ENCODE measurements at regions not wholly inside any gene's neighbourhood (a gene's known extent, or its start where the extent isn't known, plus 50 kb on each side); places are given as distances from the start of the nearest gene placed in this dataset.
"Not testable (repeated sequence)": the region's sequence is repeated elsewhere in the genome, so short reads cannot be mapped to it uniquely, and the experiment has no call there.

- peak; percentile 72 for ATAC-seq
Observed at GRCh38 chr9:63812822-63813221, 1472.2 kb downstream of the FOXD4L5 start.

GRCh38 chr9:63804205-63804604 lies 1480.8 kb downstream of the FOXD4L5 start:
- not testable (repeated sequence) for ATAC-seq

GRCh38 chr9:63794081-63794685 lies 1490.8 kb downstream of the FOXD4L5 start:
- ATAC-seq: not testable (repeated sequence)

GRCh38 chr9:63787454-63787853 lies 1497.6 kb downstream of the FOXD4L5 start:
- ATAC-seq: not testable (repeated sequence)

GRCh38 chr9:63785059-63785458 lies 1500.0 kb downstream of the FOXD4L5 start:
- not testable (repeated sequence) for ATAC-seq

GRCh38 chr9:63784421-63784820 lies 1500.6 kb downstream of the FOXD4L5 start:
- not testable (repeated sequence) for ATAC-seq

- peak; percentile 68 for ATAC-seq
Observed at GRCh38 chr9:63781817-63782439, 1503.1 kb downstream of the FOXD4L5 start.

- ATAC-seq: peak; percentile 100
Observed at GRCh38 chr9:63781390-63781789, 1503.6 kb downstream of the FOXD4L5 start.

GRCh38 chr9:63776220-63776619 lies 1508.8 kb downstream of the FOXD4L5 start:
- ATAC-seq: not testable (repeated sequence)

GRCh38 chr9:63775092-63775426 lies 1510.0 kb downstream of the FOXD4L5 start:
- not testable (repeated sequence) for ATAC-seq

- not testable (repeated sequence) for ATAC-seq
Observed at GRCh38 chr9:63774369-63775091, 1510.5 kb downstream of the FOXD4L5 start.

- ATAC-seq: not testable (repeated sequence)
Observed at GRCh38 chr9:63762230-63762629, 1522.8 kb downstream of the FOXD4L5 start.

- ATAC-seq: not testable (repeated sequence)
Observed at GRCh38 chr9:63729021-63729420, 1556.0 kb downstream of the FOXD4L5 start.

GRCh38 chr9:63728287-63728686 lies 1556.7 kb downstream of the FOXD4L5 start:
- TF ChIP-seq PATZ1 (CRISPR knock-in tag; IDR thresholded peaks at IDR 0.05; ENCODE audit: borderline replicate concordance): no peak
- no peak for TF ChIP-seq RARB (CRISPR knock-in tag; IDR thresholded peaks at IDR 0.05)
- no peak for TF ChIP-seq CSRNP3 (CRISPR knock-in tag; IDR thresholded peaks at IDR 0.05)
- no peak for TF ChIP-seq TOX (CRISPR knock-in tag; IDR thresholded peaks at IDR 0.05; ENCODE audit: borderline replicate concordance)
- TF ChIP-seq CREB5 (CRISPR knock-in tag; IDR thresholded peaks at IDR 0.05; ENCODE audit: low read depth): no peak
- no peak for ATAC-seq

GRCh38 chr9:63708285-63708684 lies 1576.7 kb downstream of the FOXD4L5 start:
- ATAC-seq: not testable (repeated sequence)

- ATAC-seq: not testable (repeated sequence)
Observed at GRCh38 chr9:63704456-63704855, 1580.6 kb downstream of the FOXD4L5 start.

GRCh38 chr9:63703670-63704069 lies 1581.3 kb downstream of the FOXD4L5 start:
- ATAC-seq: not testable (repeated sequence)

GRCh38 chr9:63703138-63703665 lies 1581.8 kb downstream of the FOXD4L5 start:
- ATAC-seq: not testable (repeated sequence)
